ENCODE measurements at regions not wholly inside any gene's neighbourhood (a gene's known extent, or its start where the extent isn't known, plus 50 kb on each side); places are given as distances from the start of the nearest gene placed in this dataset.

GRCh38 chr12:60096727-60097126 is 500.9 kb downstream of the SLC16A7 start:
- H3K27ac ChIP-seq: no peak overlapping the region
- H3K4me3 ChIP-seq (ENCODE audit: low read depth, low read length): no peak overlapping the region
- H3K36me3 ChIP-seq: no peaks in the 10 kb centered on the region
- H3K27me3 ChIP-seq (ENCODE audit: insufficient read depth, low read depth, severe bottlenecking): no peaks in the 10 kb centered on the region
- no peaks in the 10 kb centered on the region for H3K9me3 ChIP-seq (ENCODE audit: severe bottlenecking)
- no peak for TF ChIP-seq CTCF (IDR thresholded peaks at IDR 0.05; ENCODE audit: low read depth, low read length)
- DNase-seq: no peak

GRCh38 chr12:60100160-60100559 is 504.3 kb downstream of the SLC16A7 start:
- Histone ChIP-seq H3K4me3 (ENCODE audit: low read depth, low read length) (no peak overlapping the region), H3K27me3 (ENCODE audit: insufficient read depth, low read depth, severe bottlenecking) (no peaks in the 10 kb centered on the region), H3K9me3 (ENCODE audit: severe bottlenecking) (no peaks in the 10 kb centered on the region), H3K27ac (no peak overlapping the region), H3K36me3 (no peaks in the 10 kb centered on the region)
- no peak for TF ChIP-seq CTCF (IDR thresholded peaks at IDR 0.05; ENCODE audit: low read depth, low read length)
- DNase-seq: no peak

GRCh38 chr12:60100852-60101251 is 505.0 kb downstream of the SLC16A7 start:
- Histone ChIP-seq H3K9me3 (ENCODE audit: severe bottlenecking) (no peaks in the 10 kb centered on the region), H3K36me3 (no peaks in the 10 kb centered on the region), H3K27ac (no peak overlapping the region), H3K27me3 (ENCODE audit: insufficient read depth, low read depth, severe bottlenecking) (no peaks in the 10 kb centered on the region), H3K4me3 (ENCODE audit: low read depth, low read length) (no peak overlapping the region)
- DNase-seq: no peak
- no peak for TF ChIP-seq CTCF (IDR thresholded peaks at IDR 0.05; ENCODE audit: low read depth, low read length)

GRCh38 chr12:60101715-60102114 is 505.9 kb downstream of the SLC16A7 start:
- Histone ChIP-seq H3K4me3 (ENCODE audit: low read depth, low read length) (no peak overlapping the region), H3K9me3 (ENCODE audit: severe bottlenecking) (no peaks in the 10 kb centered on the region), H3K27me3 (ENCODE audit: insufficient read depth, low read depth, severe bottlenecking) (no peaks in the 10 kb centered on the region), H3K36me3 (no peaks in the 10 kb centered on the region), H3K27ac (no peak overlapping the region)
- no peak for DNase-seq
- no peak for TF ChIP-seq CTCF (IDR thresholded peaks at IDR 0.05; ENCODE audit: low read depth, low read length)

- no peak overlapping the region for H3K4me3 ChIP-seq (ENCODE audit: low read depth, low read length)
- no peaks in the 10 kb centered on the region for H3K9me3 ChIP-seq (ENCODE audit: severe bottlenecking)
- no peak for TF ChIP-seq CTCF (IDR thresholded peaks at IDR 0.05; ENCODE audit: low read depth, low read length)
- no peak for DNase-seq
- H3K36me3 ChIP-seq: no peaks in the 10 kb centered on the region
- no peaks in the 10 kb centered on the region for H3K27me3 ChIP-seq (ENCODE audit: insufficient read depth, low read depth, severe bottlenecking)
- H3K27ac ChIP-seq: no peak overlapping the region
Measured at GRCh38 chr12:60106214-60106613, 510.4 kb downstream of the SLC16A7 start.

- Histone ChIP-seq H3K4me3 (ENCODE audit: low read depth, low read length) (no peak overlapping the region), H3K27me3 (ENCODE audit: insufficient read depth, low read depth, severe bottlenecking) (no peaks in the 10 kb centered on the region), H3K9me3 (ENCODE audit: severe bottlenecking) (no peaks in the 10 kb centered on the region), H3K36me3 (no peaks in the 10 kb centered on the region), H3K27ac (no peak overlapping the region)
- TF ChIP-seq CTCF (IDR thresholded peaks at IDR 0.05; ENCODE audit: low read depth, low read length): no peak
- DNase-seq: no peak
Measured at GRCh38 chr12:60107992-60108391, 512.2 kb downstream of the SLC16A7 start.

All from WERI-Rb-1 (cell line).